PFSK-1 (cell line): ENCODE measurements at regions not wholly inside any gene's neighbourhood (a gene's known extent, or its start where the extent isn't known, plus 50 kb on each side); places are given as distances from the start of the nearest gene placed in this dataset.

ENCODE experiments used
- FOXP2 ChIP-seq: optimal IDR thresholded peaks from 2 replicates; pipeline ENCODE3; 2011; ENCODE audit warnings: borderline replicate concordance, control low read depth, inconsistent platforms; ENCODE audit not compliant: insufficient read depth; ENCODE audit errors: extremely low read length, extremely low read depth
- POLR2AphosphoS5 ChIP-seq: IDR thresholded peaks from 2 replicates; pipeline ENCODE4 v1.6.1; 2012; ENCODE audit warnings: low read depth, mild to moderate bottlenecking, control low read depth, low read length, moderate library complexity
- REST ChIP-seq, 2 experiments: IDR thresholded peaks; 2 replicates each; pipeline versions ENCODE4 v1.6.1 to v1.8.0; 2011 to 2012; ENCODE audit warnings: low read depth in 2 of 2, low read length in 2 of 2, control low read depth in 1 of 2, inconsistent platforms in 1 of 2, mild to moderate bottlenecking in 1 of 2, moderate library complexity in 1 of 2; ENCODE audit not compliant: insufficient read depth in 1 of 2
- SIN3A ChIP-seq: IDR thresholded peaks from 2 replicates; pipeline ENCODE4 v1.6.1; 2012; ENCODE audit warnings: mild to moderate bottlenecking, low read length, moderate library complexity, borderline replicate concordance; ENCODE audit not compliant: insufficient read depth
- TAF1 ChIP-seq: IDR thresholded peaks from 2 replicates; pipeline ENCODE4 v1.6.1; 2012; ENCODE audit warnings: low read length, control low read depth, borderline replicate concordance; ENCODE audit not compliant: insufficient read depth

DNA sequence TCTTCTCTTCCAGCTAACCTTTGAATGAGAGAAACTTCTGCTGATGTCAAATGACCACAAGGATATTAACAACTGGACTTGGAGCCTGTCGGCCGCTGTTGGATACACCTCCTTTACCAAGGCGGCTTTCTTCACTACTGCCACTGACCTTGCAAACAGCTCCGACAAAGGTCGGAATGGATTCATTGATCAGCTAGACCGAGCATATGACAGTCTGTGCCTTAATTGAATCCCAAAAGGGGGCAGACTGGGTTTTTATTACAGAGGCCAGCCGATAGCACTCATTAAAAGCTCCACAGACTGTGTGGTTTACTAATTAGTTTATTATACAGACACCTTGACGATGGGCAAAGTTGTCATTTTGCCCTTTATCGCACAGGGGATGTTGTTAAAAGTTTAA lies 394.5 kb downstream of the RERGL start:
- TF ChIP-seq FOXP2 (no peak), POLR2AphosphoS5 (no peak), TAF1 (no peak), REST (IDR thresholded peaks at IDR 0.05; ENCODE audit: insufficient read depth in 1 of 2, low read depth in 2 of 2, low read length in 2 of 2) (no peak)

DNA sequence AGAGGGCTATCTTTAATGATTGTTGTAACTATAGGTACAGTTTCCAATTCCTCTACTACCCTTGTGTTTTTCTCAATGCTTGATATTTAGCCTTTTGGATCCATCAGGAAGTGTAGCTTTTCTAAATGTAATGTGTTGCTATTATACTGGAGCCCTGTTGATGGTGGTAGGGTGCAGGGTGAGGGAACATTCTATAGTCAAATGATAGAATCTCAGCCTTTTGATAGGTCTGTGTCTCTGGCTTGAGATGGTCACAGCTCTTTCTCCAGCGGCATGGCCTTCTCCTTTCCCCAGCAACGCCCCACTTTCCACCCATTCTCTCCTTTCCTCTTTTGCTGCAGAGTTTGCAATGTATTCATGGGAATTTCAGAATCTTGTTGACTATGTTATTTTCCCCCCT lies 398.6 kb downstream of the RERGL start:
- TF ChIP-seq SIN3A (no peak), FOXP2 (no peak), REST (IDR thresholded peaks at IDR 0.05; ENCODE audit: insufficient read depth in 1 of 2, low read depth in 2 of 2, low read length in 2 of 2) (no peak), POLR2AphosphoS5 (no peak), TAF1 (no peak)

GRCh38 chr12:17680220-17680619 lies 409.8 kb downstream of the RERGL start:
- no peak for TF ChIP-seq SIN3A
- no peak for TF ChIP-seq REST (IDR thresholded peaks at IDR 0.05; ENCODE audit: insufficient read depth in 1 of 2, low read depth in 2 of 2, low read length in 2 of 2)
- no peak for TF ChIP-seq TAF1
- no peak for TF ChIP-seq FOXP2
- no peak for TF ChIP-seq POLR2AphosphoS5

GRCh38 chr12:17666641-17667324 lies 423.2 kb downstream of the RERGL start:
- TF ChIP-seq REST (IDR thresholded peaks at IDR 0.05; ENCODE audit: insufficient read depth in 1 of 2, low read depth in 2 of 2, low read length in 2 of 2), result no peak
- no peak for TF ChIP-seq POLR2AphosphoS5
- TF ChIP-seq FOXP2, result no peak
- no peak for TF ChIP-seq TAF1
- TF ChIP-seq SIN3A, result no peak

- TF ChIP-seq POLR2AphosphoS5 (no peak), TAF1 (no peak), FOXP2 (no peak)
Measured at GRCh38 chr12:17665839-17666238, 424.2 kb downstream of the RERGL start.
